ENCODE measurements at regions not wholly inside any gene's neighbourhood (a gene's known extent, or its start where the extent isn't known, plus 50 kb on each side); places are given as distances from the start of the nearest gene placed in this dataset.

- no peak for DNase-seq (ENCODE audit: low spot score)
These were observed 62.6 kb upstream of the TMCC3 start for GRCh38 chr12:94712815-94713515.

GRCh38 chr12:94710933-94711332 lies 60.6 kb upstream of the TMCC3 start:
- peak; percentile 16 for DNase-seq (ENCODE audit: low spot score)

GRCh38 chr12:94707892-94708291 lies 57.5 kb upstream of the TMCC3 start:
- DNase-seq (ENCODE audit: low spot score): no peak

GRCh38 chr12:94707036-94707435 lies 56.7 kb upstream of the TMCC3 start:
- DNase-seq (ENCODE audit: low spot score): no peak

GRCh38 chr12:94706250-94706661 lies 55.9 kb upstream of the TMCC3 start:
- DNase-seq (ENCODE audit: low spot score): no peak

- no peak for DNase-seq (ENCODE audit: low spot score)
These were observed 55.3 kb upstream of the TMCC3 start for GRCh38 chr12:94705676-94706075.

- no peak for DNase-seq (ENCODE audit: low spot score)
These were observed 54.3 kb upstream of the TMCC3 start for GRCh38 chr12:94704452-94705306.

GRCh38 chr12:94702696-94703095 lies 52.3 kb upstream of the TMCC3 start:
- DNase-seq (ENCODE audit: low spot score): no peak

GRCh38 chr12:94701711-94702110 lies 51.4 kb upstream of the TMCC3 start:
- no peak for DNase-seq (ENCODE audit: low spot score)

GRCh38 chr12:94700662-94701061 lies 50.3 kb upstream of the TMCC3 start:
- DNase-seq (ENCODE audit: low spot score): no peak

Measured in LoVo (cell line).